MM.1S (cell line): ENCODE measurements at regions not wholly inside any gene's neighbourhood (a gene's known extent, or its start where the extent isn't known, plus 50 kb on each side); places are given as distances from the start of the nearest gene placed in this dataset.

ENCODE experiments used
- DNase-seq: peaks from one replicate; pipeline ENCODE4 v3.0.0-alpha.2; 2015
- H2AFZ ChIP-seq: fragments of 300-600 bp; sonication (generic); 2 replicates; pipeline ENCODE4 v1.6.0; 2016; ENCODE audit warnings: antibody characterized with exemption, low read length
- H3F3A ChIP-seq: fragments of 300-600 bp; sonication (generic); 2 replicates; pipeline ENCODE4 v1.6.1; 2016; ENCODE audit warnings: mild to moderate bottlenecking, antibody characterized with exemption, low read length, moderate library complexity, mixed read lengths; ENCODE audit not compliant: insufficient read depth
- H3K27ac ChIP-seq: fragments of 300-600 bp; sonication (generic); 2 replicates; pipeline ENCODE4 v1.5.1; 2016; ENCODE audit warnings: mild to moderate bottlenecking, low read length
- H3K27me3 ChIP-seq: fragments of 300-600 bp; sonication (generic); replicated peaks from 2 replicates; pipeline ENCODE4 v1.6.0; 2016; ENCODE audit warnings: low read length; ENCODE audit not compliant: insufficient read depth
- H3K36me3 ChIP-seq: fragments of 300-600 bp; sonication (generic); replicated peaks from 2 replicates; pipeline ENCODE4 v1.6.1; 2016; ENCODE audit warnings: mild to moderate bottlenecking, low read length, mixed read lengths; ENCODE audit not compliant: insufficient read depth
- H3K4me1 ChIP-seq: fragments of 300-600 bp; sonication (generic); 2 replicates; pipeline ENCODE4 v1.6.1; 2016; ENCODE audit warnings: low read length, mixed read lengths
- H3K4me2 ChIP-seq: fragments of 300-600 bp; sonication (generic); 2 replicates; pipeline ENCODE4 v1.6.0; 2016; ENCODE audit warnings: low read depth, low read length
- H3K4me3 ChIP-seq: fragments of 300-600 bp; sonication (generic); 2 replicates; pipeline ENCODE4 v1.5.1; 2016; ENCODE audit warnings: low read length, mixed read lengths
- H3K79me2 ChIP-seq: fragments of 300-600 bp; sonication (generic); 2 replicates; pipeline ENCODE4 v1.6.1; 2016; ENCODE audit warnings: mixed run types, low read length, mixed read lengths
- H3K9ac ChIP-seq: fragments of 300-600 bp; sonication (generic); 2 replicates; pipeline ENCODE4 v1.6.1; 2016; ENCODE audit warnings: low read length, mixed read lengths
- H3K9me2 ChIP-seq: fragments of 300-600 bp; sonication (generic); replicated peaks from 2 replicates; pipeline ENCODE4 v1.6.1; 2016; ENCODE audit warnings: mild to moderate bottlenecking, low read length, mixed read lengths; ENCODE audit not compliant: insufficient read depth
- H3K9me3 ChIP-seq: fragments of 300-600 bp; sonication (generic); replicated peaks from 2 replicates; pipeline ENCODE4 v1.6.1; 2016; ENCODE audit warnings: mild to moderate bottlenecking, low read length, mixed read lengths; ENCODE audit not compliant: insufficient read depth
- H4K20me1 ChIP-seq: fragments of 300-600 bp; sonication (generic); 2 replicates; pipeline ENCODE4 v1.6.1; 2016; ENCODE audit warnings: mild to moderate bottlenecking, low read length, moderate library complexity, mixed read lengths; ENCODE audit not compliant: insufficient read depth
- EZH2 ChIP-seq: fragments of 300-600 bp; sonication (generic); optimal IDR thresholded peaks from 2 replicates; pipeline ENCODE3; 2017; ENCODE audit warnings: low read depth, mild to moderate bottlenecking, antibody characterized with exemption, low read length, mixed read lengths
- EZH2phosphoT487 ChIP-seq: fragments of 300-600 bp; sonication (generic); IDR thresholded peaks from 2 replicates; pipeline ENCODE4 v1.6.1; 2018; ENCODE audit warnings: antibody characterized with exemption, low read length
- TF ChIP-seq, protein P1 (sequence below): fragments of 300-600 bp; sonication (generic); IDR thresholded peaks from 2 replicates; pipeline ENCODE4 v1.5.1; 2016; ENCODE audit warnings: antibody characterized with exemption, low read length, mixed read lengths

- Histone ChIP-seq H3K9me2 (no peaks in the 10 kb centered on the region), H3K4me2 (no peak overlapping the region), H2AFZ (no peak overlapping the region), H3K9me3 (no peaks in the 10 kb centered on the region), H3F3A (no peaks in the 10 kb centered on the region), H3K9ac (no peak overlapping the region), H3K4me1 (no peaks in the 10 kb centered on the region), H3K79me2 (no peaks in the 10 kb centered on the region), H3K4me3 (no peak overlapping the region), H4K20me1 (no peaks in the 10 kb centered on the region), H3K27ac (no peak overlapping the region), H3K36me3 (no peaks in the 10 kb centered on the region), H3K27me3 (peaks cover 79% of the 10 kb centered on the region)
- TF ChIP-seq, protein P1, sequence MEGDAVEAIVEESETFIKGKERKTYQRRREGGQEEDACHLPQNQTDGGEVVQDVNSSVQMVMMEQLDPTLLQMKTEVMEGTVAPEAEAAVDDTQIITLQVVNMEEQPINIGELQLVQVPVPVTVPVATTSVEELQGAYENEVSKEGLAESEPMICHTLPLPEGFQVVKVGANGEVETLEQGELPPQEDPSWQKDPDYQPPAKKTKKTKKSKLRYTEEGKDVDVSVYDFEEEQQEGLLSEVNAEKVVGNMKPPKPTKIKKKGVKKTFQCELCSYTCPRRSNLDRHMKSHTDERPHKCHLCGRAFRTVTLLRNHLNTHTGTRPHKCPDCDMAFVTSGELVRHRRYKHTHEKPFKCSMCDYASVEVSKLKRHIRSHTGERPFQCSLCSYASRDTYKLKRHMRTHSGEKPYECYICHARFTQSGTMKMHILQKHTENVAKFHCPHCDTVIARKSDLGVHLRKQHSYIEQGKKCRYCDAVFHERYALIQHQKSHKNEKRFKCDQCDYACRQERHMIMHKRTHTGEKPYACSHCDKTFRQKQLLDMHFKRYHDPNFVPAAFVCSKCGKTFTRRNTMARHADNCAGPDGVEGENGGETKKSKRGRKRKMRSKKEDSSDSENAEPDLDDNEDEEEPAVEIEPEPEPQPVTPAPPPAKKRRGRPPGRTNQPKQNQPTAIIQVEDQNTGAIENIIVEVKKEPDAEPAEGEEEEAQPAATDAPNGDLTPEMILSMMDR = peak; percentile 87
- TF ChIP-seq EZH2phosphoT487 (no peak), EZH2 (no peak)
- DNase-seq = no peak
Measured at GRCh38 chr20:58086763-58087561, 141.5 kb downstream of the ANKRD60 start.

- Histone ChIP-seq H3K9me2 (no peaks in the 10 kb centered on the region), H3K27ac (no peak overlapping the region), H3K4me3 (no peak overlapping the region), H3K36me3 (no peaks in the 10 kb centered on the region), H3K9ac (no peak overlapping the region), H3F3A (no peaks in the 10 kb centered on the region), H3K79me2 (no peaks in the 10 kb centered on the region), H3K4me2 (no peak overlapping the region), H3K9me3 (no peaks in the 10 kb centered on the region), H2AFZ (no peak overlapping the region), H4K20me1 (no peaks in the 10 kb centered on the region), H3K27me3 (peaks cover 74% of the 10 kb centered on the region), H3K4me1 (no peaks in the 10 kb centered on the region)
- no peak for DNase-seq
- TF ChIP-seq EZH2phosphoT487 (no peak), EZH2 (no peak)
- TF ChIP-seq, protein P1 = no peak
Measured at GRCh38 chr20:58084966-58085365, 143.5 kb downstream of the ANKRD60 start.

- Histone ChIP-seq H3K4me1 (no peaks in the 10 kb centered on the region), H3K9ac (no peak overlapping the region), H3K36me3 (no peaks in the 10 kb centered on the region), H3K9me3 (no peaks in the 10 kb centered on the region), H3K79me2 (no peaks in the 10 kb centered on the region), H3K27ac (no peak overlapping the region), H4K20me1 (no peaks in the 10 kb centered on the region), H3K4me3 (no peak overlapping the region), H3F3A (no peaks in the 10 kb centered on the region), H3K4me2 (no peak overlapping the region), H3K27me3 (peaks cover 74% of the 10 kb centered on the region), H3K9me2 (no peaks in the 10 kb centered on the region), H2AFZ (no peak overlapping the region)
- TF ChIP-seq, protein P1 = no peak
- TF ChIP-seq EZH2 (no peak), EZH2phosphoT487 (no peak)
- DNase-seq = no peak
Measured at GRCh38 chr20:58084566-58084965, 143.9 kb downstream of the ANKRD60 start.
